MG63 (cell line): ENCODE measurements at regions not wholly inside any gene's neighbourhood (a gene's known extent, or its start where the extent isn't known, plus 50 kb on each side); places are given as distances from the start of the nearest gene placed in this dataset.

ENCODE experiments used
- DNase-seq: peaks from one replicate; pipeline ENCODE4 v3.0.0-alpha.2; 2020
- H3K27me3 ChIP-seq: fragments of 250-450 bp; sonication (Bioruptor Pico); 2 replicates; pipeline ENCODE4 v1.5.1; 2020; ENCODE audit warnings: mild to moderate bottlenecking, moderate library complexity
- H3K36me3 ChIP-seq: fragments of 250-450 bp; sonication (Bioruptor Pico); 2 replicates; pipeline ENCODE4 v1.5.1; 2020; ENCODE audit warnings: mild to moderate bottlenecking, moderate library complexity
- H3K4me3 ChIP-seq: fragments of 250-450 bp; sonication (Bioruptor Pico); 2 replicates; pipeline ENCODE4 v1.5.1; 2020; ENCODE audit warnings: mild to moderate bottlenecking, moderate library complexity
- H3K9me3 ChIP-seq: fragments of 250-450 bp; sonication (Bioruptor Pico); 2 replicates; pipeline ENCODE4 v1.5.1; 2020; ENCODE audit warnings: mild to moderate bottlenecking, moderate library complexity

DNA sequence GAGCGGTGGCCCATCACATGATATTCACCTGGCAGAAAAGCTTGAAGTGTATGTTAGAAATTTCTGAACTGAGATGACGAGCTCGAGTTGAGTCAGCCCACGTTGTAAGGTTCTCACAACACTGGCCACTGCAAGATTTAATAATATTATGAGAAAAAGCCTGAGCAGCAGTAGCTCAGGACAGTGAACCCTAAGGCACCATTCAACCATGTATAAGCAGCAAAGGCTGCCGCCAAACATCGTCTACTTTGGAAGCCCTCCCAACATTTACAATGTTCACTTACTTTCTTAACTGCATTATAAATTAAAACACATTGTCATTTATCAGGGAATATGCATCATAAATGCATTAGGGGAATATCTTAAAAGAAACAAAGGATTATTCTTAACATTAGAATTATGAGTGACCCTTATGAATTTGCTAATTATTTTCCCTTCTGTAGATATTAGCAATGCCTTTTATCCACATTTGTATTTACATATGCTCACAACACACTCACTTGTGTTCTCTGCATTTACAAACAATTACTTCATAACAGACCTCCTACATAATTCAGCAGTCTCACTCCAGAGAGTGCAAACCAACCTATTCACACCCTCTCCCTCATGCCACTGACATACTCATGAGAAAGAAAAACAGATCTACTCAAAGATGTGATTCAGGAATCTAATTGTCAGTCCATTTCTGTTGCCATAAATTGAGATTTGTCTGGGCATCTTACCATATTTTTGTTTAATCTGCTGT is 57.7 kb upstream of the CARD18 start:
- H3K36me3 ChIP-seq, result no peaks in the 10 kb centered on the region
- no peak overlapping the region for H3K4me3 ChIP-seq
- DNase-seq, result no peak
- no peaks in the 10 kb centered on the region for H3K27me3 ChIP-seq
- H3K9me3 ChIP-seq, result no peaks in the 10 kb centered on the region

DNA sequence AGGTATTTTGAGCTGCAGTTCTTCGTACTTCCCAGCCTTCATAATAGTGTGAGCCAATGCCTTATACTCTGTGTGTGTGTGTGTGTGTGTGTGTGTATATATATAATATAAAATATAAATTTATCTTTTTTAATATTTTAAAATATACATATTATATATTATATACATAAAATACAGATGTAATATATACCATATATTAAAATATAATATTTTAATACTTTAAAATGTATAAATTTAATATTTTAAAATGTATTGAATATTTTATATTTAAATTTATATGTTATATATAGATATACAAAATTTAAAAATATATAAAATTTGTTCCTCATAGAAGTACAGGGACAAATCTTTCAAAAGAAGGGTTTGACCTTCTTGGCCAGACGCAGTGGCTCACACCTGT is 53.7 kb upstream of the CARD18 start:
- H3K4me3 ChIP-seq, result no peak overlapping the region
- no peaks in the 10 kb centered on the region for H3K36me3 ChIP-seq
- no peaks in the 10 kb centered on the region for H3K9me3 ChIP-seq
- no peaks in the 10 kb centered on the region for H3K27me3 ChIP-seq
- no peak for DNase-seq

DNA sequence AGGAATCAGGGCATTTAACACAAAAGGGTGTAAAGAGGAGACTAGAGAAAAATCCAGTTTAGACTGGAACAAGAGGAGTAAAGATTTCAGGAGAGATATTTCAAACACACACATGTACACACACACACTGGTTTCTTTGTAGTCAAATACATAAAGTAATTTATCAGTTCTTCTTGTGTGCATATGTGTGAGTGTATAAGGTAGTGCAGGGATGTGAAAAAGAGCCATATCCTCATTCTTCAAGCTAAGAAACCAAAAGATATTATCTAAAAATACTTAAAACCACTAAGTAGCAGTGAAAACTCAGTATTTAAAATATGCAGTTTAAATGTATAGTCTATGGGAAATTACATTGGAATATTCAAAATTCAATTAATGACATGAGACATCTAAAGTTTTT is 52.5 kb upstream of the CARD18 start:
- no peaks in the 10 kb centered on the region for H3K36me3 ChIP-seq
- H3K27me3 ChIP-seq, result no peaks in the 10 kb centered on the region
- DNase-seq, result no peak

DNA sequence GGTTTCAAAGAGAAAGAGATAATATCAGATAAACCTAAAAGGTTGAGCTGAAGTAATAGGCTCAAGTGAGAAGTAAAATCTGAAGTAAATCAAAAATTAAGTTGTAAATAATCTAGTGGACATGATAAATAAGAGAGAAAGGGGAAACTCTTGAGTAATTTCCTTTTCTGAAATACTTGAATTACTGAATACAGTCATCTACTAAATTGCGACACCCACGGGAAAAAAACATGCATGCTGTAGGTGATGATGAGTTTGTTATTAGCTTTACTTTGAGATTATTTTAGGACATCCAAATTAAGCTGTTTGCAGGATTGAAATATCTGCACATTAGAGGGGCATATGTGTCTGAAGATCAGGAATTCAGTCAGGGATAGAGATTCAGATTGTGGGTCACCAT is 50.0 kb upstream of the CARD18 start:
- H3K9me3 ChIP-seq, result no peaks in the 10 kb centered on the region
- DNase-seq, result no peak
- no peak overlapping the region for H3K4me3 ChIP-seq
- H3K36me3 ChIP-seq, result no peaks in the 10 kb centered on the region
- H3K27me3 ChIP-seq, result no peaks in the 10 kb centered on the region

More for the DNA sequence above, 52.5 kb upstream of the CARD18 start:
- no peak overlapping the region for H3K4me3 ChIP-seq
- no peaks in the 10 kb centered on the region for H3K9me3 ChIP-seq
